VCaP (cell line): ENCODE measurements at regions not wholly inside any gene's neighbourhood (a gene's known extent, or its start where the extent isn't known, plus 50 kb on each side); places are given as distances from the start of the nearest gene placed in this dataset.

Experiments used
- H3K27ac ChIP-seq: fragments of 450-650 bp; 2 replicates; pipeline ENCODE4 v1.5.1; 2017
- CTCF ChIP-seq: fragments of 450-650 bp; conservative IDR thresholded peaks from 2 replicates; pipeline ENCODE4 v1.5.1; 2017; ENCODE audit warnings: mild to moderate bottlenecking, moderate library complexity

GRCh38 chr6:12493446-12493845 is 203.3 kb downstream of the EDN1 start:
- TF ChIP-seq CTCF = no peak
- no peak overlapping the region for H3K27ac ChIP-seq

GRCh38 chr6:12494161-12494560 is 204.0 kb downstream of the EDN1 start:
- no peak overlapping the region for H3K27ac ChIP-seq

GRCh38 chr6:12501990-12502389 is 211.8 kb downstream of the EDN1 start:
- TF ChIP-seq CTCF = no peak
- no peak overlapping the region for H3K27ac ChIP-seq

More at GRCh38 chr6:12494161-12494560, 204.0 kb downstream of the EDN1 start:
- no peak for TF ChIP-seq CTCF

- no peak; the same call in 1 of the 2 replicates for TF ChIP-seq CTCF
These were observed 212.1 kb upstream of the PHACTR1 start for GRCh38 chr6:12504325-12504966.

GRCh38 chr6:12505486-12505885 is 211.1 kb upstream of the PHACTR1 start:
- TF ChIP-seq CTCF = no peak

More at GRCh38 chr6:12504325-12504966, 212.1 kb upstream of the PHACTR1 start:
- H3K27ac ChIP-seq = no peak overlapping the region

GRCh38 chr6:12506159-12506558 is 210.4 kb upstream of the PHACTR1 start:
- TF ChIP-seq CTCF = no peak
- no peak overlapping the region for H3K27ac ChIP-seq

More at GRCh38 chr6:12505486-12505885, 211.1 kb upstream of the PHACTR1 start:
- no peak overlapping the region for H3K27ac ChIP-seq

- TF ChIP-seq CTCF = no peak
- no peak overlapping the region for H3K27ac ChIP-seq
These were observed 208.9 kb upstream of the PHACTR1 start for GRCh38 chr6:12507636-12508035.
